Astrocyte (in vitro differentiated cells and primary cell): ENCODE measurements at regions not wholly inside any gene's neighbourhood (a gene's known extent, or its start where the extent isn't known, plus 50 kb on each side); places are given as distances from the start of the nearest gene placed in this dataset.

Experiments
- DNase-seq: peaks from one replicate; pipeline ENCODE4 v3.0.0-alpha.2; 2010; ENCODE audit warnings: low read depth
- FAIRE-seq: peaks from 2 replicates; lab custom pipeline; 2011; peaks lifted over from hg19 to GRCh38; lab: Jason Lieb, UNC
- H2AFZ ChIP-seq: 2 replicates; pipeline ENCODE4 v1.6.0; 2012; ENCODE audit warnings: low read depth, low read length, inconsistent platforms
- H3K27ac ChIP-seq: 2 replicates; pipeline ENCODE4 v1.5.1; 2011; ENCODE audit warnings: low read depth, low read length, inconsistent platforms
- H3K27me3 ChIP-seq: 2 replicates; pipeline ENCODE4 v1.6.0; 2011; ENCODE audit warnings: low read length, inconsistent platforms; ENCODE audit not compliant: insufficient read depth
- H3K36me3 ChIP-seq: 2 replicates; pipeline ENCODE4 v1.5.1; 2011; ENCODE audit warnings: low read length, inconsistent platforms; ENCODE audit not compliant: insufficient read depth
- H3K4me1 ChIP-seq: 2 replicates; pipeline ENCODE4 v1.5.1; 2011; ENCODE audit warnings: low read length, inconsistent platforms; ENCODE audit not compliant: insufficient read depth
- H3K4me2 ChIP-seq: 2 replicates; pipeline ENCODE4 v1.6.0; 2012; ENCODE audit warnings: low read length, inconsistent platforms
- H3K4me3 ChIP-seq: 2 replicates; pipeline ENCODE4 v1.5.1; 2011; ENCODE audit warnings: low read depth, mild to moderate bottlenecking, low read length, inconsistent platforms; ENCODE audit not compliant: insufficient read depth
- H3K79me2 ChIP-seq: 2 replicates; pipeline ENCODE4 v1.6.0; 2012; ENCODE audit warnings: mild to moderate bottlenecking, low read length, inconsistent platforms; ENCODE audit not compliant: insufficient read depth
- H3K9ac ChIP-seq: 2 replicates; pipeline ENCODE4 v1.6.0; 2012; ENCODE audit warnings: mild to moderate bottlenecking, low read length, inconsistent platforms
- H3K9me3 ChIP-seq: 2 replicates; pipeline ENCODE4 v1.5.1; 2012; ENCODE audit warnings: low read depth, mild to moderate bottlenecking, low read length, inconsistent platforms; ENCODE audit not compliant: insufficient read depth
- H4K20me1 ChIP-seq: 2 replicates; pipeline ENCODE4 v1.6.0; 2012; ENCODE audit warnings: low read length, inconsistent platforms; ENCODE audit not compliant: insufficient read depth
- H3K27ac Mint-ChIP-seq: one replicate; pipeline ENCODE4 v1.8.0; 2021; ENCODE audit warnings: mild to moderate bottlenecking, mixed read lengths; ENCODE audit not compliant: unreplicated experiment
- H3K27me3 Mint-ChIP-seq: one replicate; pipeline ENCODE4 v1.8.0; 2021; ENCODE audit warnings: low read depth, mixed read lengths; ENCODE audit not compliant: unreplicated experiment
- H3K36me3 Mint-ChIP-seq: one replicate; pipeline ENCODE4 v1.8.0; 2021; ENCODE audit warnings: low read depth, mixed read lengths; ENCODE audit not compliant: unreplicated experiment
- H3K4me1 Mint-ChIP-seq: one replicate; pipeline ENCODE4 v1.8.0; 2021; ENCODE audit warnings: low read depth, mixed read lengths; ENCODE audit not compliant: unreplicated experiment
- H3K4me3 Mint-ChIP-seq: one replicate; pipeline ENCODE4 v1.8.0; 2021; ENCODE audit warnings: mild to moderate bottlenecking, moderate library complexity, mixed read lengths; ENCODE audit not compliant: unreplicated experiment
- H3K9me3 Mint-ChIP-seq: one replicate; pipeline ENCODE4 v1.8.0; 2021; ENCODE audit warnings: mild to moderate bottlenecking, mixed read lengths; ENCODE audit not compliant: unreplicated experiment
- EZH2 ChIP-seq: IDR thresholded peaks from 2 replicates; pipeline ENCODE4 v1.6.1; 2012; ENCODE audit warnings: mild to moderate bottlenecking, low read length, inconsistent platforms; ENCODE audit not compliant: insufficient read depth
- TF ChIP-seq, protein P1 (sequence below): IDR thresholded peaks from 2 replicates; pipeline ENCODE4 v1.5.1; 2011; ENCODE audit warnings: low read depth, mild to moderate bottlenecking, inconsistent platforms, low read length, moderate library complexity; ENCODE audit not compliant: insufficient read depth

DNA sequence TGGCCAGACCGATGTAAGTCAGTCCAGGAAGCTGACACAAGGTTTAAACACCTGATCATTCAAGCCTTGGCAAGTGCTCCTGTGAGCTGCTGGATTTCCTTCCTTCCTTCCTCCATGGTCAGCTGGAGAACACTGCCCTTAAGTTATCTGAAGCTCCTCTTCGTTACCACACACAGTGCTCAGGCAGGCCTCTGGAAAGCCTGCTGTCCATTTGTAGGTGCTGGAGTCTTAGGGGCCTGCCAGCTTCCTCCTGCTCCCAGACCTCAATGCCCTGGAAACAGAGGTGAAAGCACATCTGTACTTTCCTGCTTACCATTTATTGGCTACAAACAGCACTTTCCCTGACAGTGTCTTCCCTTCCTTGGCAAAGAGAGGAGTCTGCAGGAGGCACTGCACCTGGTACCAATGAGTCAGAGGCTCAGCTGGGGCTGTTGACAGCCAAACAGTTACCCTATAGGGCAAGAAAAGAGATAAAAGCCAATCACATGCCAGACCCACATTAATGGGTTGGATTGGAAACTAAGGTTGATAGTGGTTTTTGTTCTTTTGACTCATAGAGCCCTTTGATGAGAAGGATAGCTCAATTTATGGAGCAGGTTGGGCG, 72.6 kb upstream of the PUM3 start:
- Histone ChIP-seq H4K20me1 (no peaks in the 10 kb centered on the region), H3K36me3 (no peaks in the 10 kb centered on the region), H3K9me3 (no peaks in the 10 kb centered on the region), H3K27me3 (no peaks in the 10 kb centered on the region), H3K9ac (no peak overlapping the region), H3K4me1 (no peaks in the 10 kb centered on the region), H3K79me2 (no peaks in the 10 kb centered on the region), H3K4me2 (no peak overlapping the region), H2AFZ (no peak overlapping the region), H3K4me3 (no peak overlapping the region), H3K27ac (no peak overlapping the region)
- FAIRE-seq (no peak), DNase-seq (no peak)
- Mint-ChIP-seq H3K4me3 (no peak overlapping the region), H3K36me3 (no peaks in the 10 kb centered on the region), H3K27me3 (peaks cover 10% of the 10 kb centered on the region), H3K4me1 (no peaks in the 10 kb centered on the region), H3K9me3 (no peaks in the 10 kb centered on the region), H3K27ac (no peak overlapping the region)
- TF ChIP-seq, protein P1, sequence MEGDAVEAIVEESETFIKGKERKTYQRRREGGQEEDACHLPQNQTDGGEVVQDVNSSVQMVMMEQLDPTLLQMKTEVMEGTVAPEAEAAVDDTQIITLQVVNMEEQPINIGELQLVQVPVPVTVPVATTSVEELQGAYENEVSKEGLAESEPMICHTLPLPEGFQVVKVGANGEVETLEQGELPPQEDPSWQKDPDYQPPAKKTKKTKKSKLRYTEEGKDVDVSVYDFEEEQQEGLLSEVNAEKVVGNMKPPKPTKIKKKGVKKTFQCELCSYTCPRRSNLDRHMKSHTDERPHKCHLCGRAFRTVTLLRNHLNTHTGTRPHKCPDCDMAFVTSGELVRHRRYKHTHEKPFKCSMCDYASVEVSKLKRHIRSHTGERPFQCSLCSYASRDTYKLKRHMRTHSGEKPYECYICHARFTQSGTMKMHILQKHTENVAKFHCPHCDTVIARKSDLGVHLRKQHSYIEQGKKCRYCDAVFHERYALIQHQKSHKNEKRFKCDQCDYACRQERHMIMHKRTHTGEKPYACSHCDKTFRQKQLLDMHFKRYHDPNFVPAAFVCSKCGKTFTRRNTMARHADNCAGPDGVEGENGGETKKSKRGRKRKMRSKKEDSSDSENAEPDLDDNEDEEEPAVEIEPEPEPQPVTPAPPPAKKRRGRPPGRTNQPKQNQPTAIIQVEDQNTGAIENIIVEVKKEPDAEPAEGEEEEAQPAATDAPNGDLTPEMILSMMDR: no peak

- Histone ChIP-seq H3K27me3 (no peaks in the 10 kb centered on the region), H3K79me2 (no peaks in the 10 kb centered on the region), H3K9ac (no peak overlapping the region), H3K4me2 (no peak overlapping the region), H3K4me3 (no peak overlapping the region), H3K36me3 (no peaks in the 10 kb centered on the region), H2AFZ (no peak overlapping the region), H3K9me3 (no peaks in the 10 kb centered on the region), H4K20me1 (no peaks in the 10 kb centered on the region), H3K27ac (no peak overlapping the region), H3K4me1 (no peaks in the 10 kb centered on the region)
- TF ChIP-seq EZH2: no peak
- TF ChIP-seq, protein P1: no peak
- Mint-ChIP-seq H3K36me3 (no peaks in the 10 kb centered on the region), H3K27me3 (no peaks in the 10 kb centered on the region), H3K9me3 (no peaks in the 10 kb centered on the region), H3K27ac (no peak overlapping the region), H3K4me3 (no peak overlapping the region), H3K4me1 (no peaks in the 10 kb centered on the region)
- DNase-seq (no peak), FAIRE-seq (no peak)
Measured at GRCh38 chr9:2913026-2913425, 69.1 kb upstream of the PUM3 start.

GRCh38 chr9:2907411-2907810, 63.5 kb upstream of the PUM3 start:
- DNase-seq (no peak), FAIRE-seq (no peak)
- Histone ChIP-seq H3K27ac (no peak overlapping the region), H3K9me3 (no peaks in the 10 kb centered on the region), H2AFZ (no peak overlapping the region), H3K36me3 (no peaks in the 10 kb centered on the region), H3K79me2 (no peaks in the 10 kb centered on the region), H3K27me3 (no peaks in the 10 kb centered on the region), H3K4me1 (no peaks in the 10 kb centered on the region), H3K4me3 (no peak overlapping the region), H3K9ac (no peak overlapping the region), H3K4me2 (no peak overlapping the region), H4K20me1 (no peaks in the 10 kb centered on the region)
- no peaks in the 10 kb centered on the region for H3K36me3 Mint-ChIP-seq
- no peak overlapping the region for H3K4me3 Mint-ChIP-seq
- H3K9me3 Mint-ChIP-seq: no peaks in the 10 kb centered on the region
- peaks cover 2% of the 10 kb centered on the region for H3K27me3 Mint-ChIP-seq
- no peak overlapping the region for H3K27ac Mint-ChIP-seq
- TF ChIP-seq, protein P1: no peak
- TF ChIP-seq EZH2: no peak
- no peaks in the 10 kb centered on the region for H3K4me1 Mint-ChIP-seq
